ENCODE measurements at regions not wholly inside any gene's neighbourhood (a gene's known extent, or its start where the extent isn't known, plus 50 kb on each side); places are given as distances from the start of the nearest gene placed in this dataset.
A peak's percentile ranks its signal among the peaks of the same experiment; 100 is the strongest.

DNA sequence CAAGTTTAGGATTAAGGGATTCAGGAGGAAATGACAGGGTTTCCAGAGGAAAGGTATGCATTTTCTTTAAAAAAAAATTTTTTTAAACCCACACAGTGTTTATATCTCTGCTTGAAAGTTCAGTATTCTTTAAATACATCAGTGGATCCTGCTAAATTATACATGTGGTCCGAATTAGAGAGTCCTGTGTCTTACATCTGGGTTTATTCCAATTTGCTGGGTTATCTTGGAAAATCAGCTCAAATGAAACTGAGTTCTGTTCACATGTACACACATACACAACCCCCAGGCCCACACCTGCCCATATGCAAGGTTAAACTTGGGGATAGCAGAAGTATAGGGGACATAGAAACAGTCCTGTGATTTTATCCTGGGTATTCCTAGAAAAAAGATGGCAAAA is 493.7 kb downstream of the ZNF608 start:
- DNase-seq: no peak

DNA sequence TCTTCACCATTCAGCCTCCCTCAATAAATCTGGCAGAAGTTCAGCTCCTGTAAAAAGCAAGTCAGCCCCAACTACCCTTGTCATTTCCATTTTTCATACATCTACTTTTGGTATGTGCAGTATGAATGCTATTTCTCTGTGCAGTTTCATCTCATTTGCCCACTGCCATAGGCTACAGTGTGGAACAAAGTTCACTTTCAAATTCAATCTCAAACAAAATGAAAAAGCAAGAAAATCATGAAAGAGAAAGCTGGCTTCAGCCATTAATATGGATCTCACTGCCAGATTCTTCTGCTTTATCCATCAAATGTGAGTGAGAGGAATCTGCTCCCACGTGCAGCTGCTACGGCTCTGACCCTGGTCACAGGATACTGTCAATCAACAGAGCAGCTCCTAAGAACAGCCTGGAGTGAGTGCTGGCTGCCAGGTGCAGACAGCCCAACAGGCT is 494.2 kb downstream of the ZNF608 start:
- no peak for DNase-seq

DNA sequence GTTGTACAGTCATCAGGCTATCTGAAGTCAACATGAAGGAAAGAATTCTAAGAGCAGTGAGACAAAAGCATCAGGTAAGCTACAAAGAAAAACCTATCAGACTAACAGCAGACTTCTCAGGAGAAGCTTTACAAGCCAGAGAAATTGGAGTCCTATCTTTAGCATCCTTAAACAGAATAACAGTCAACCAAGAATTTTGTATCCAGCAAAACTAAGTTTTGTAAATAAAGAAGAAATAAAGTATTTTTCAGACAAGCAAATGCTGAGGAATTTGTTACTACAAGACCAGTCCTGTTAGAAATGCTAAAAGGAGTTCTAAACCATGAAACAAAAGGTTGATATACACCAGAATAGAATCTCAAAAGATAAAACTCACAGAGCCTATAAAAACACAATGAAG is 501.2 kb downstream of the ZNF608 start:
- no peak for DNase-seq

DNA sequence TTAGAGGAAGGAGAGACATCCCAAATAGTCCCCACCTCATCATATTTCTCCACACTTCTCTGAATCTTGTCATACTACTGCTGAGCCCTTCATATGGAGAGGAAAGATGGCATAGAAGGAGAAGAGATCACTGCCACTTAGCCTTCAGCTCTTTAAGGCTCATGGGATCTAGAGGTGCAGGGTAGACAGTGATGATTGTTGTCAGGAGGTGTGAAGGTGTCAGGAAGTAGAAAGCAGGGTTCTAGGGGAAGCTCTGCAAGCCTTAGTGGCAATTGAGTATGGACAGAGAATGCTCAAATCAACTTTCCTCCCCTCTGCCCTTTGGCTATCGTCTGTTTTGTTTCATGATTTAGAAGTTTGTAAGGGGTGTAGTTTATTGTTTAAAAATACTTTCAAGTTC is 505.7 kb downstream of the ZNF608 start:
- no peak for DNase-seq

DNA sequence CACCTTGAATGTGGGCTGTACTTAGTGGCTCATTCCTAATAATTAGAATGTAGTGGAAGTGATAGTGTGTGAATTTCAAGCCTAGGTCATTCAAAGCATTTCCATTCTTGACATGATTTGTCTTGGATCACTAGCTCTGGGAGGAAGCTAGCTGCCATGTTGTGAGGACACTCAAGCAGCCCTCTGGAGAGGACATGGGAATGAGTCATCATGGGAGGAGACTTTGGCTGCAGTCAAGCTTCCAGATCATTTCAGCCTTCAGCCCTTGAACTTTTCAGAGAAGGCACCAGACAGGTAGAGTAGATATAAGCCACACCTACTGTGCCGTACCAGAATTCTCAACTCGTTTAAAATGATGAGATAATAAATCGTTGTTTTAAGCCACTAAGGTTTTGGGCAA is 506.9 kb downstream of the ZNF608 start:
- DNase-seq: no peak

DNA sequence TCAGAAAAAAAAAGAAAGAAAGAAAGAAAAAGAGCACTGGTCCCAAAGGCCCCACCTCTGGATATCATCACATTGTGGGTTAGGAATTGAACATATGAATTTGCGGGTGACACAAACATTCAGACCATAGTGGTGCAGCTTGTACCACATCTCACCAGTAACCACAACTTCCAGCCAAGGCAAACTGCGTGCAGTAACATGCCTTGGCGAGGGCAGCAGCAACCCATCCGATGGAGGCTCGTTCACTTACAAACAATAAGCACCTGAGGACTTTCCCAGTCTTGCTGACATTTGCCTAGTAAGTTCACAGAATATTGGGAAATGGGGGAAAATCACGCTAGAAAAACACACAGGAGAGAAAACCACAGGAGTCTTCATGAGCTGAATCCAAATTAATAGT is 508.1 kb downstream of the ZNF608 start:
- DNase-seq: no peak

DNA sequence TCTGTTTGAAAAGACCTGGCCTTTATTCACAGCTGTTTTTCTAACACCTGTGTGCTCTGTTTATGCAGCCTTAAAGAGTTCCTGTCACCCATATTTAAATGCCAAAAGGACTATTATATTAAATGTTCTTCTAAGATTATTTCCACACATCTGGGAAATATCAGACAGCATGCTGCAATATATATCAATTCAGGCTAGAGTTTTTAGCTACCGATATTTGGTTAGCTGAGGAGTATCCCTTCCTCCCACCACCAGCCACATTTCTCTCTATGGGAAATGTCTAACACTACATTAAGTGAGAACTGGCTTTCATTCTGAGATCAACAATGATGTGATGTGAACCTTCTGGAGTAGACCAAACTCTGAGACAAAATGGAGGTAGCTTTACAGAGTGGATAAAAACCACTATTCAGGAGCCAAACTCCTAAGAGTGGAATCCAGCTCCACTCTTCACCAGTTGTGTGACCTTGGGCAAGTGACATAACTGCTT is 509.2 kb downstream of the ZNF608 start:
- no peak for DNase-seq

DNA sequence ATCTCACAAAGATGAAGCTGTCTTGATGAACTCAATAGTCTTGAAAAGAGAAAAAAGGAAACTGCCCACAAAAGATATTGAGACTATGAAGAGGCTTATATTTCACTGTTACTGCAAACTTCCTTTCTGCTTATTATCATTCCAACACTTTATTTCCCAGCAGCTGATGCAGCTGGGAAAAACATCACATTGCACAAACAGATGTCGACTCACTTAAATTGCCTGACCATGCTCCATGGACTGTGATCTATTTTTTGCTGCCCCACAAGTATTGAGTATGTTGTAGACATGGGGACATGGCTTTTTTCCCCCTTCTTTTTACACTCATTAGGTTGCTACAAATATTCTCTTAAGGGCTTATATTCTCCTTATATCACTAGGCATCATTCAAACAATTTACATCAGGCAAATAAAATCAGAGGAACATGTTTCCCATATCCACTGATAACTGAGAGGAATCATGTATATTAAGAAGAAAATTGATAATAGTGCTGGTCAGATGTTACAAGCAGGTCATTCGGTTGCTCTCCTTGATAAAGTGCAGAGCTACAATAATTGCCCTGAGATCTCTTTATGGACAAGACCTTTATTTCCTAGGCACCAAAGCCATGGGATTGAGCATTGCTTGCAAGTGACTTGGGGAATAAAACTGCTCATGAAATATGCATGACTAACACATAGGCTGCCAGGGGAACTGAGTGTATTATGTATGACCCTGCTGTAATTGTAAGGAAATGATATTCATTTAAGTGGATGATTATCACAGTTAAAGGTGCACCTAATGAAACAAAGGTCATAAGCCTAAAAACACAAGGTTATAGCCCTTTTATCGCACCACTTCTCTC is 509.9 kb downstream of the ZNF608 start:
- DNase-seq: no peak

DNA sequence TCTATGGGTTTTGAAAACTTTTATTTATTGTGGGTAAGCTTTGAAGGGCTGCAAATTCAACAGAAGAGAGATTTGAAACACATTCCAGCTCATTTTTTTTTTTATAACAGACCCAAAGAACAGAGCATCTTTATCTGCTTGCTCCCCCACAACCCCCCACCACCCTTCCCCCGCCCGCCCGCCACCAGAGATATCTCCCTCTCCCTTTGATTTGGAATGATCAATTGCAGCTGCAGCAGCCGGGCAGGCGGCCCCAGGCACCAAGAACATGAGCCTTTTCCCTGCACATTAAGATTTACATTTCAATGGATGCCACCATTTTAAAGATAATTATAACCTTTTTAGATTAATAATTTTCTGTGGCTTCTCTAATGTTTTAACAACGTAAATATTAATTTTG is 510.9 kb downstream of the ZNF608 start:
- no peak for DNase-seq

DNA sequence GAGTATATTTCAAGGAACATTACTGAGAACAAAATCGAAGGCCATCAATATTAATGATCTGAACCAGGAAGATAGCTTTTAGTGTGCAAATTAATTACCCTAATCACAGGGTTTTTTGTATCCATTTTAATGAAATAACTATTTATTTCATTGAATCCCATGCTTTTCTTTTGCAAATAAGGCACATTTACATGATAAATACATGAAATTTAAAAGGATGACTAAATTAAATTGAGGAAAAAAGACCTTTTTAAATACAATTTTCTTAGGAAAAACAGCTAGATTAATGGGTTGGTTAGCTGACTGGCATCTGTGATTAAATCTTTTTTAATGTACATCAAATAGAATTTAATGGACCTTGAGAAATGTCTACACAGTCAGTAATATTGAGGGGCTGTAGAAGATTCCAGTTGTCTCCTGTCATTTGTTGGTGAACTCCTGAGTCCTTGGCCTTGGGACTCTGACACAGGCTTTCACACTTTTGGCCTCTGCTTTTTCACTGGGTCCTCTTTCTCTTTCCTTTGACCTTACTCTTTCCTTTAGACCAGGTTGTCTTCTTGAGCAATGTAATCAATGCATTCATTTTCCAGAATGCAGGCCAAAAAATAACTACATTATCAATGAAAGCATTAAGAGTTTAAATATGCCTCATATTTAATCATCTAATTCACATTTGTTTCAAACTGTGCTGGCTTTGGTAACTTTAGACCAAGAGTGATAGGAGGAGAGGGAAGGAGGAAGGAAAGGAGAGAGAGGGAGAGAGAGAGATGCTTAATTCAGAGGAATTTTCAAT is 511.5 kb downstream of the ZNF608 start:
- no peak for DNase-seq

DNA sequence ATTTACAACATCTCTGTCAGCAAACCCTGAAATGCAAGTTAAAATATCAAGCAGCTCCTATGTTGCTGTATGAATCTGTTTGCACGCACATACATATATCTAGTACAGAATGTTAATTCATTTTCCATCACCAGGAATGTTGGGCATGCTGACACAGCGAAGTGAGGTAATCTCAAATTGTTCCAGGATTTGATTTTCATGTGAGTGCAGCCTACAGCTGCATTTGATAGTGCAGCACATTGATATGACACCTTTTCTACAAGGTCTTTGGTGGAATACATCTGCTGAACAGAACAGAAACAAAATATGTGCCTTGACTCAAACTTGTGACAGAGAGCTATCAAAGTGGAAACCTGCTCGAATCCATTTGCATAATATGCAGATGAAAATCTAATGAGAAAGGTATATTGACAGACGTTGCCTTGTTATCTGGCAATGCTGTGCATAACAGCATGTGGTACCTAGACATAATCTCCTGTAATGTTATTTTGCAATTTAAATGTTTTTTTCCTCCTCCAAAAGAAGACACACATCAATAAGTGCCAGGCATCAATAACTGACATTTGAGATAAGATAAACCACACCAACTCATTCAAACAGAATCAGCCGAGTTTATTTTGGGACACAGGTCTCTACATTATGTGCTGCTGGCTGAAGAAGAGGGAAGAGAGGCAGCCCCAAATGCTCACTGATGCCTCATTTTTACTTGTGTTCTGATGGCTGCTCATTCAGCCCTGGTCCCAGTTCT is 512.2 kb downstream of the ZNF608 start:
- no peak for DNase-seq

DNA sequence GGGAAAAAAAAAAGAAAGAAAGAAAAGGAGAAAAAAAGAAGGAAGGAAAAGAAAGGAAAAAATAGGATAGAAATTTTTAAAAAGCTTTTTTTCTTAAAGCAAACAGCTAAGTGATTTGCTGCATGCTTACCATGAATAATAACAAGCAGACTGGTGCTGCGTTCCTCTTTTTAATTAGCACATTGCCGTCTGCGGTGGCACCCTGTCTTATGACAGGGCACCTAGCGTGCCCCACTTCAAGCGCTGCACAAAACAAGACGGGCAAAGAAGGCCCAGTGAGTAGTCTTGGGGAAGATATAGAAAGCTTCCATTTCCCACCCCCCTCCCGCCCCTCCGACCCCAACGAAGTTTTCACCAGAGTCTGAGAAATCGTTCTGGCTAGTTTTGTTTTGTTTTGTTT is 513.9 kb downstream of the ZNF608 start:
- DNase-seq: no peak

DNA sequence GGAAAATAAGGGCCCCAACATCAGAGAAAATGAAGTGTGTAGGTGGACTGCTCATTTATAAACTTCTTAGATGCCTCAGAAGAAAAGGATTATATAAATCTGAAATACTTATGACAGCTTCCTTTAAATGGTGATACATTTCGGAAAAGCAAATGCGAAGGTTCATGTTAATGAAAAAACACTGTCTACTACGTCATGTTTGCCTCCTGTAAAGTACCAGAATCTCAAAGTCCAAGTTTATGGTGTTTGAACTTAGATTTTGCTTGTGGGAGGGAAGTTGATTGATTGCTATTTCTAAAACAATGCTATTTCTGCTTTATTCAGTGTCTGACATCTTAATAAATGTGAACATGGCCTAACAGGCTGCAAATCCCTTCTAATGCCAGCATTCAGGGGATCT is 514.6 kb downstream of the ZNF608 start:
- no peak for DNase-seq

DNA sequence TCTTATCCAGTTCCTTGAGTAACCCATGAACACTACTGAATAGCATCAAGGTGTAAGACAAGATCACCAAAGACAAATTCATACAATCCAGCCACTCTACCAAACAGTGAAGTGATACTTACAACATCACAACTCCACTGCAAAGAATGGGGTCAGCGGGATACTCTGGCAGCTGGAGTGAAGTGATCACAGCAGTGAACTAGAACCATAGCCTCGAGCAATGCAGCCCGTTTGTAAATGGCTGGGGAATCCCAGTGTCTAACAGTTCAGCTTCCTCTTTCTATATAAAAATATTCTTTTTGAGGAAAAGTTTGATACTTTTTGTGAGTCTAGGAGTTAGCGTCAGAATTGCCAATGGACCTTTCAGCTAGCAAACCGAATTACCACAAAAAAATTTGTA is 515.2 kb downstream of the ZNF608 start:
- no peak for DNase-seq

DNA sequence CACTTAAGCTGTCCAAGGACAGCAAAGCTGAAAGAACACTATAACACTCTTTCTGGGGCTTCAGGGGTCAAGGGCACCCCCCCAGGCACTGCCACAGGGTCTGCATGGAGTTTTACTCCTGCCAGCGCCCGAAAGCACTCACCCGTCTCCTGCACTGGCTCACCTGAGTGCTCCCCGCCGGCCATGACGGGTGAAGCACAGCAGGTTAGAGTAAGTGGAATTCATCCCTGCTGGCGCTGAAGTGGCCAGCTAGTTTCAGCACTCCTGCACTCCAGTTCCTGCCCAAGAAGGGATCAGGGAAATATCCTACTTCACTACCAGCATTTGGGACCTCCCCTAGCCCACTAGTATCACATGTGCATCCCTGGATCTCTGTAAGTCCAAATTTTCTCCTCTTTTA is 516.0 kb downstream of the ZNF608 start:
- no peak for DNase-seq

DNA sequence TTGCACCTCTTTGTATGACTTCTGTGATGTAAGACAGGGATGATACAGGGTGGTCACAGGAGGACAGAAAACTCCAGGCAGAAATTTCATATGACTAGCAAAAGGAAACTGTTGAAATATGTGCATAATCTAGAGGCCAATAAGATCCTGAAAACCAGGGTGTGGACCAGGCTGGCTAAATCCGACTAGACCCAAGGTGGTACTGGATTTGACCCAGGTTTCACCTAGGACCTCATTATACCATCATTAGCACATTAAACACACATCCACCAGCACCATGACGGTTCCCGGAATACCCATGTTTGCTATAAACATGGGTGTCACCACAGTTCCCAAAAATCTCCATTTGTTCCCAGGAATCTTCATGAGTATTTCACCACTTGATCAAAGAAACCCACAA is 517.1 kb downstream of the ZNF608 start:
- DNase-seq: no peak

DNA sequence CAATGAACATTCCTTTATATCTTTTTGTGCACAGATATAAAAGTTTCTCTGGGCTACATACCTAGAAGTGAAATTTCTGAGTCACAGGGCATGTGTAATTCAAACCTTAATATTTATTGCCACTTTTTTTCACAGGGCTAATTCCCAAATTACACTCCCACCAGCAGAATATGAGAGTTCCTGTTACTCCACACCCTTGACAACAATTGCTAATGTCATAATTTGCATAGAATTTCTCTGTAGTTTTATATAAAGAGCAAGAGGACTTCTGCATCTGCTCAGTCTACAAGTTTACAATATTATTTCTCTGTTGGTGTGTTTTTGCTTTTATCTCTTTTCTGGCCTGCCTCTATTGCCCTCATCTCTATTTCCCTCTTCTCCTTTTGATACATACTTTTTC is 518.5 kb downstream of the ZNF608 start:
- no peak for DNase-seq

DNA sequence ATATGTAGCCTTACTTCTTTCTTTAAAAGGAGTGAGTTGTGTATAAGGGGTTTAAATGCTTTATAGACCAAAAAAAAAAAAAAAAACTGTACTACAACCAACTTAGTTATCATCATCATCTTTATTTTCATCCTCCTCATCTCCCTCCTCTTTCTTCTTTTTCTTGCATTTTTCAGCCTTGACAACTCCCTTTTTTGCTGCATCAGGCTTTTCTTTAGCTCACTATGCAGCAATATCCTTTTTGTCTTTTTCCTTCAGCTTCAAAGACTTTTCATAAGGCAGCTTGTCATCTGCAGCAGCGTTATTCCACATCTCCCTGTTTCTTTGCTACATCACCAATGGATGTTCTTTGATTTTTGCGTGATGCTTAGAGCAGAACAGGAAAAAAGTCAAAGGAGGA is 526.0 kb downstream of the ZNF608 start:
- no peak for DNase-seq

DNA sequence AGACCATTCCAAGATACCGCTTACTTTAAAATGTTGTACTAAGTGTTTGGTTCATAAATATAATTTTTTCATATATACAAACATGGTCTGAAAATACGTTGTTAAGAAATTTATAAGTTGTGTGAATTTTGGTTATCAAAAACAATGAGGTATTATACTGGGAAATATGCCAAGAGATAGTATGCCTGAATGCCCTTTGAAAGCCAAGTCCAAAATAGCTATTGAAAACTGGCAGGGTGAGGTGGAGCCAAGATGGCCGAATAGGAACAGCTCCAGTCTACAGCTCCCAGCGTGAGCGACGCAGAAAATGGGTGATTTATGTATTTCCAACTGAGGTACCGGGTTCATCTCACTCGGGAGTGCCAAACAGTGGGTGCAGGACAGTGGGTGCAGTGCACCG is 533.5 kb downstream of the ZNF608 start:
- DNase-seq: no peak

DNA sequence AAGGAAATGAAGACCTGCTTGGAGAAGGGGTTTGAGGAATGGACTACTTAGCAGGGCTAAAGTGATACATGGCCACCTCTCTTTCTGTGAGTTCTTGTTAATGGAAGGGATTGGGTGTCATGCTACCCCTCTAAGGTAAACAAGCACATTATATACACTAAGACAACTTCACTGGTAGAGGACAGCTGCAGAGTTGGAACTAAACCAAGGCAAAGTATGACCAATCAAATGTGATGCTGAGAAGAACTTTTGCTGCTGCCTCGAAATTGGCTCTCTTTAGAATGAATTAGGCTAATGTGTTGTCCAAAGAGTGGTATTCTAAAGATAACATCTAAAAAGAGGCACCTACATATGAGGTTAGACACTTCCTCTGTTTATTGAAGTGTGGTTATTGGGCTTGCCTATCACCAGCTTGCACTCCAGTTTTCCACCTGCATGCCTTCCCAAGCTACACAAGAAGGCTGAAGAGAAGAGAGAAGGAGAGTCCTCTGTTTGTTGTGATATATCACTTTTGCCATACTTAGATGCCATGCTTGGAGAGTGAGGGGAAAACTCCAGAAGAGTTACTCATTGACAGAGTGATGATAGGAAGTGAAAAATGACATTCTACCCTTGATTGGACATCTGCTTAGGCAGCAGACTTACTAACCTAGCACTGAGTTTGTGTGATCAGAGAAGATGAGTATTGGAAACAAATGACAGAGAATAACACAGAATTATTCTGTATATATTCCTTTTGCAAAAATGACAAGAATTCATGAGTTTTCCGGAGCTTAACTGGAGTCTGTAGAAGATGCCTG is 536.1 kb downstream of the ZNF608 start:
- DNase-seq: no peak

DNA sequence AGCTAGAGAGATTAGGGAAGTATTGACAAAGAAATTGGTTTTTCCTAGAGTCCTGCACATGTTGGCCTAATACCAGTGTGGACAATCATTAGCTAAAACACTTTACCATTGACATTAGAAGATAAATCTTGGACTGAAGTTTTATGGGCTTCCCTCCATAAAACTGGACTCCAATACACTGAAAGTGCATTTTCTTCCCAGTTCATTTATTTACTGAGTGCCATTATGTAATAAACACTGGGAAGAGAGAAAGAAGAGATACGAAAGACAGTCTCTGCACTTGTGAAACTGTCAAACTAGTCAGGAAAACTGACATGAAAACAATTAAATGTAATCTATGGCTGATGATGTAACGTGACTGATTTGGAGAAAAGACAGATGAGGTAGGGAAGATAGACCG is 539.3 kb downstream of the ZNF608 start:
- DNase-seq: no peak

DNA sequence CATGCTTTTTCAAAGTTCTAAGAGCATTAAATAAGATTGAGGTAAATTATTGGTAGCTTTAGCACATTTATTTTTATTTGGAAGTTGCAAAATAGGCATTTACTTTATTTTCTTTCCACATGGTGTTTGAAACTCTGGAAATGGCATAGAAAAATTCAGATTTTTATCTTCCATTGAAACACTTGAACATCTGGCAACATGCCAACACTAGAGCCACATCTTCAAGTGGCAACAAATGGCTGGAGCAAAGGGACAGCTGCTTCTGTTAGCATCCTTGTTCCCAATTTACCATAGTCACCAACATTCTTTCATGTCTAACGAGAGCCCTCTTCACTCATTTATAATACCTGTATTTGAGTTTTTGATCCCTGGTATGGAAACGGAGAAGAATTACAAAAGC is 539.9 kb downstream of the ZNF608 start:
- DNase-seq: peak; percentile 7

Measured in dermis blood vessel endothelial cell (primary cell).